Endothelial cell of umbilical vein (primary cell): ENCODE measurements at regions not wholly inside any gene's neighbourhood (a gene's known extent, or its start where the extent isn't known, plus 50 kb on each side); places are given as distances from the start of the nearest gene placed in this dataset.

Source experiments
- BruUV-seq: library from RNA; stranded (reverse); fragments of 400-500 nt; replicated peaks from 2 replicates; lab custom pipeline; 2021; lab: Mats Ljungman, UMichigan
- CTCF ChIA-PET: fragments of 300-600, 350-600 bp; sonication (Branson Sonifier 250); formaldehyde crosslinking; loops from one replicate; lab custom pipeline; 2021; ENCODE audit warnings: antibody characterized with exemption, inconsistent platforms; lab: Charles Lee
- POLR2A ChIA-PET: fragments of 300-600, 350-600 bp; sonication (Branson Sonifier 250); formaldehyde crosslinking; loops from one replicate; lab custom pipeline; 2021; ENCODE audit warnings: antibody characterized with exemption, inconsistent platforms; lab: Charles Lee
- DNase-seq: peaks from one replicate; pipeline ENCODE4 v3.0.0-alpha.2; 2011; ENCODE audit warnings: low read depth, low spot score
- FAIRE-seq: peaks from 2 replicates; lab custom pipeline; 2011; peaks lifted over from hg19 to GRCh38; lab: Jason Lieb, UNC
- H2AFZ ChIP-seq: 2 replicates; pipeline ENCODE4 v1.6.0; 2012; ENCODE audit warnings: low read depth, low read length, control low read depth, inconsistent platforms
- H3K27ac ChIP-seq: 2 replicates; pipeline ENCODE4 v1.5.1; 2011; ENCODE audit warnings: low read depth, mild to moderate bottlenecking, control low read depth, low read length, moderate library complexity; ENCODE audit not compliant: insufficient read depth
- H3K27me3 ChIP-seq, 2 experiments: 2 replicates each; pipeline versions ENCODE4 v1.6.0 to v1.6.1; 2011; ENCODE audit warnings: low read length in 2 of 2, mixed read lengths in 1 of 2; ENCODE audit not compliant: control insufficient read depth in 2 of 2, insufficient read depth in 2 of 2
- H3K36me3 ChIP-seq, 2 experiments: 2 replicates in 1 of 2; 3 replicates in 1 of 2; pipeline ENCODE4 v1.5.1; 2011; ENCODE audit warnings: low read length in 2 of 2, mild to moderate bottlenecking in 1 of 2, moderate library complexity in 1 of 2; ENCODE audit not compliant: control insufficient read depth in 2 of 2, insufficient read depth in 2 of 2; ENCODE audit errors: extremely low read depth in 1 of 2
- H3K4me1 ChIP-seq: 3 replicates; pipeline ENCODE4 v1.5.1; 2011; ENCODE audit warnings: mild to moderate bottlenecking, low read length; ENCODE audit not compliant: control insufficient read depth, insufficient read depth; ENCODE audit errors: extremely low read depth
- H3K4me2 ChIP-seq: 2 replicates; pipeline ENCODE4 v1.6.1; 2011; ENCODE audit warnings: low read length, control low read depth, mixed read lengths; ENCODE audit not compliant: insufficient read depth
- H3K4me3 ChIP-seq, 3 experiments: fragments of 200-600 bp in 1 of 3; sonication (generic), shearing (Covaris generic) in 1 of 3; replicated peaks in 1 of 3; 2 replicates each; pipeline ENCODE4 v1.5.1; 2011 to 2016; ENCODE audit warnings: control low read depth in 3 of 3, low read length in 3 of 3, mild to moderate bottlenecking in 2 of 3, inconsistent platforms in 1 of 3, low read depth in 1 of 3, moderate library complexity in 1 of 3; ENCODE audit not compliant: insufficient read depth in 1 of 3
- H3K79me2 ChIP-seq: 2 replicates; pipeline ENCODE4 v1.6.0; 2012; ENCODE audit warnings: low read length, inconsistent platforms; ENCODE audit not compliant: control insufficient read depth, insufficient read depth
- H3K9ac ChIP-seq: replicated peaks from 2 replicates; pipeline ENCODE3; 2011; ENCODE audit warnings: low read length, control low read depth; ENCODE audit not compliant: insufficient read depth; ENCODE audit errors: extremely low read depth
- H3K9me1 ChIP-seq: replicated peaks from 3 replicates; pipeline ENCODE4 v1.6.0; 2011; ENCODE audit warnings: mild to moderate bottlenecking, low read length; ENCODE audit not compliant: control insufficient read depth, insufficient read depth; ENCODE audit errors: extremely low read depth
- H3K9me3 ChIP-seq: replicated peaks from 2 replicates; pipeline ENCODE4 v1.5.1; 2012; ENCODE audit warnings: low read length, inconsistent platforms; ENCODE audit not compliant: control insufficient read depth, insufficient read depth
- H4K20me1 ChIP-seq: replicated peaks from 2 replicates; pipeline ENCODE3; 2011; ENCODE audit warnings: mild to moderate bottlenecking, low read length; ENCODE audit not compliant: control insufficient read depth, insufficient read depth; ENCODE audit errors: extremely low read depth
- EZH2 ChIP-seq: IDR thresholded peaks from 2 replicates; pipeline ENCODE4 v1.6.1; 2012; ENCODE audit warnings: borderline replicate concordance, low read depth, mild to moderate bottlenecking, moderate library complexity, low read length, inconsistent platforms; ENCODE audit not compliant: severe bottlenecking
- FOS ChIP-seq: IDR thresholded peaks from 2 replicates; pipeline ENCODE4 v1.6.1; 2011; ENCODE audit warnings: mild to moderate bottlenecking, low read length, moderate library complexity, borderline replicate concordance; ENCODE audit not compliant: insufficient read depth
- GATA2 ChIP-seq: IDR thresholded peaks from 2 replicates; pipeline ENCODE4 v1.7.0; 2011; ENCODE audit warnings: low read depth, mild to moderate bottlenecking, moderate library complexity, mixed read lengths, low read length; ENCODE audit not compliant: insufficient read length, insufficient read depth
- JUN ChIP-seq: IDR thresholded peaks from 2 replicates; pipeline ENCODE4 v1.6.1; 2011; ENCODE audit warnings: borderline replicate concordance, low read depth; ENCODE audit not compliant: insufficient read length, insufficient read depth
- POLR2A ChIP-seq: IDR thresholded peaks from 2 replicates; pipeline ENCODE4 v1.6.1; 2012; ENCODE audit warnings: low read depth, mild to moderate bottlenecking, control low read depth, low read length
- dilution Hi-C: fragments of 300-500 bp; cut with MboI; formaldehyde crosslinking; loops from one replicate; pipeline ENCODE4 v1.15.0; 2019; ENCODE audit warnings: low sequenced_read_pairs; ENCODE audit not compliant: extremely low pct_ligation_motif_present
- intact Hi-C: fragments of 100-400 bp; cut with micrococcal nuclease; formaldehyde crosslinking; loops from one replicate; pipeline ENCODE4 v1.10.0; 2022
- TF ChIP-seq, protein P1 (sequence below): IDR thresholded peaks from 2 replicates; pipeline ENCODE4 v1.6.1; 2011; ENCODE audit not compliant: insufficient read depth, insufficient read length
- TF ChIP-seq, protein P2 (sequence below), 2 donors: IDR thresholded peaks; 1 replicate in 1 of 2; 2 replicates in 1 of 2; pipeline ENCODE4 v1.5.1; 2011; ENCODE audit warnings: low read length in 2 of 2, mild to moderate bottlenecking in 2 of 2, moderate library complexity in 2 of 2, control low read depth in 1 of 2, inconsistent platforms in 1 of 2, low read depth in 1 of 2; ENCODE audit not compliant: insufficient read depth in 1 of 2; ENCODE audit errors: extremely low read depth in 1 of 2

- Histone ChIP-seq H3K4me1 (no peaks in the 10 kb centered on the region), H3K27me3 (no peaks in the 10 kb centered on the region), H3K79me2 (no peaks in the 10 kb centered on the region), H3K9me1 (no peaks in the 10 kb centered on the region), H2AFZ (no peak overlapping the region), H3K27ac (no peak overlapping the region), H4K20me1 (no peaks in the 10 kb centered on the region), H3K9me3 (no peaks in the 10 kb centered on the region), H3K4me2 (no peak overlapping the region), H3K4me3 (no peak overlapping the region), H3K9ac (no peak overlapping the region), H3K36me3 (no peaks in the 10 kb centered on the region)
- no TSS peak for BruUV-seq
- intact Hi-C loops, result no loop called here
- ChIA-PET POLR2A (no interaction called here), CTCF (no interaction called here)
- dilution Hi-C loops, result no loop called here
- FAIRE-seq, result no peak
- TF ChIP-seq, protein P1, sequence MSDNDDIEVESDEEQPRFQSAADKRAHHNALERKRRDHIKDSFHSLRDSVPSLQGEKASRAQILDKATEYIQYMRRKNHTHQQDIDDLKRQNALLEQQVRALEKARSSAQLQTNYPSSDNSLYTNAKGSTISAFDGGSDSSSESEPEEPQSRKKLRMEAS, result no peak
- TF ChIP-seq GATA2, result no peak
- TF ChIP-seq, protein P2, sequence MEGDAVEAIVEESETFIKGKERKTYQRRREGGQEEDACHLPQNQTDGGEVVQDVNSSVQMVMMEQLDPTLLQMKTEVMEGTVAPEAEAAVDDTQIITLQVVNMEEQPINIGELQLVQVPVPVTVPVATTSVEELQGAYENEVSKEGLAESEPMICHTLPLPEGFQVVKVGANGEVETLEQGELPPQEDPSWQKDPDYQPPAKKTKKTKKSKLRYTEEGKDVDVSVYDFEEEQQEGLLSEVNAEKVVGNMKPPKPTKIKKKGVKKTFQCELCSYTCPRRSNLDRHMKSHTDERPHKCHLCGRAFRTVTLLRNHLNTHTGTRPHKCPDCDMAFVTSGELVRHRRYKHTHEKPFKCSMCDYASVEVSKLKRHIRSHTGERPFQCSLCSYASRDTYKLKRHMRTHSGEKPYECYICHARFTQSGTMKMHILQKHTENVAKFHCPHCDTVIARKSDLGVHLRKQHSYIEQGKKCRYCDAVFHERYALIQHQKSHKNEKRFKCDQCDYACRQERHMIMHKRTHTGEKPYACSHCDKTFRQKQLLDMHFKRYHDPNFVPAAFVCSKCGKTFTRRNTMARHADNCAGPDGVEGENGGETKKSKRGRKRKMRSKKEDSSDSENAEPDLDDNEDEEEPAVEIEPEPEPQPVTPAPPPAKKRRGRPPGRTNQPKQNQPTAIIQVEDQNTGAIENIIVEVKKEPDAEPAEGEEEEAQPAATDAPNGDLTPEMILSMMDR (IDR thresholded peaks at IDR 0.05; ENCODE audit: extremely low read depth in 1 of 2, insufficient read depth in 1 of 2, low read depth in 1 of 2, low read length in 2 of 2), result no peak
- no peak for TF ChIP-seq JUN
- TF ChIP-seq FOS, result no peak
- no peak for TF ChIP-seq EZH2
- TF ChIP-seq POLR2A, result no peak
- DNase-seq, result no peak
Observed at GRCh38 chr20:52830598-52830997, 141.6 kb upstream of the TSHZ2 start.
